Prostate gland (tissue), 2 donors: ENCODE measurements at regions not wholly inside any gene's neighbourhood (a gene's known extent, or its start where the extent isn't known, plus 50 kb on each side); places are given as distances from the start of the nearest gene placed in this dataset.
A peak's percentile ranks its signal among the peaks of the same experiment; 100 is the strongest.

Experiments
- DNase-seq: peaks from one replicate; pipeline ENCODE4 v3.0.0-alpha.2; 2019; ENCODE audit warnings: low spot score
- H3K27ac ChIP-seq, 2 donors: fragments of 200-600 bp; sonication (generic); 2 replicates each; pipeline ENCODE4 v1.5.1; 2017 to 2019
- H3K27me3 ChIP-seq: fragments of 200-600 bp; sonication (generic); replicated peaks from 2 replicates; pipeline ENCODE4 v1.5.1; 2019; ENCODE audit not compliant: insufficient read depth
- H3K36me3 ChIP-seq, 2 donors: fragments of 200-600 bp; sonication (generic); 1 replicate in 1 of 2; 2 replicates in 1 of 2; pipeline versions ENCODE4 v1.5.1 to v1.8.1; 2017 to 2019
- H3K4me1 ChIP-seq: fragments of 200-600 bp; sonication (generic); replicated peaks from 2 replicates; pipeline ENCODE4 v1.5.1; 2019
- H3K4me3 ChIP-seq, 2 donors: fragments of 200-600 bp; sonication (generic); 2 replicates each; pipeline ENCODE4 v1.5.1; 2017 to 2019
- H3K9me3 ChIP-seq: fragments of 200-600 bp; sonication (generic); 2 replicates; pipeline ENCODE4 v1.5.1; 2017
- CTCF ChIP-seq, 4 experiments: fragments of 200-600 bp in 2 of 4; fragments of 450-650 bp in 2 of 4; sonication (generic) in 2 of 4; IDR thresholded peaks; 1 replicate in 3 of 4; 2 replicates in 1 of 4; pipeline ENCODE4 v1.5.1; 2016 to 2019; ENCODE audit warnings: antibody characterized with exemption in 4 of 4, mild to moderate bottlenecking in 2 of 4, moderate library complexity in 2 of 4
- POLR2A ChIP-seq: fragments of 450-650 bp; IDR thresholded peaks from one replicate; pipeline ENCODE4 v1.6.1; 2016; ENCODE audit warnings: antibody characterized with exemption, mild to moderate bottlenecking
- POLR2AphosphoS5 ChIP-seq: sonication (generic); formaldehyde crosslinking; IDR thresholded peaks from one replicate; pipeline ENCODE4 v1.6.1; 2017; ENCODE audit warnings: antibody characterized with exemption
- WGBS: methylation state at CpG from one replicate; pipeline ENCODE4 v1.1.5; 2018; 5-methylcytosine and 5-hydroxymethylcytosine counted together
- intact Hi-C: fragments of 100-400 bp; cut with DNase I; formaldehyde crosslinking; loops from one replicate; pipeline ENCODE4 v1.14.2; 2022

DNA sequence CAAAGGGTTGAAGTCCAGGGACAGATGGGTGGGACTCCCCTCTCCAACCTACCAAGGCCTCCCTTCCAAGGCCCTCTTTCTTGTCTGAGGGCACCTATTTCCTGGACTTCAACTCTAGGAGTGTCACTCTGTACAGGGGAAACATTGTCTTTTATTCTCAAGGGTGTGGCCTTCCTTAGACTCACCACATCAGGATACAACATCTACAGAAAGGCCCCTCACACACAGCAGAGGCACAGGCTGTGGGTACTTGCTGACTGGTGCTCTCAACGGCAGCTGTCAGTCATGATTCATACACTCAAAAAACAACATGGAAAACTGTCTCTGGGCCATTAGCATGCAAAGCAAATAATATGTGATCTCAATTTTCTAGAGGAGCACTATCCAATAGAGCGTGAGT, 78.0 kb downstream of the RCN1 start:
- no peak for DNase-seq
- H3K27me3 ChIP-seq = no peaks in the 10 kb centered on the region
- no peaks in the 10 kb centered on the region for H3K9me3 ChIP-seq
- no peak overlapping the region for H3K27ac ChIP-seq
- no peaks in the 10 kb centered on the region for H3K36me3 ChIP-seq
- intact Hi-C loops = no loop called here
- no peak overlapping the region for H3K4me3 ChIP-seq
- TF ChIP-seq CTCF (IDR thresholded peaks at IDR 0.05) (no peak), POLR2AphosphoS5 (no peak), POLR2A (no peak)
- 90% methylated on average over 2 of the region's 2 CpGs for WGBS
- no peaks in the 10 kb centered on the region for H3K4me1 ChIP-seq

DNA sequence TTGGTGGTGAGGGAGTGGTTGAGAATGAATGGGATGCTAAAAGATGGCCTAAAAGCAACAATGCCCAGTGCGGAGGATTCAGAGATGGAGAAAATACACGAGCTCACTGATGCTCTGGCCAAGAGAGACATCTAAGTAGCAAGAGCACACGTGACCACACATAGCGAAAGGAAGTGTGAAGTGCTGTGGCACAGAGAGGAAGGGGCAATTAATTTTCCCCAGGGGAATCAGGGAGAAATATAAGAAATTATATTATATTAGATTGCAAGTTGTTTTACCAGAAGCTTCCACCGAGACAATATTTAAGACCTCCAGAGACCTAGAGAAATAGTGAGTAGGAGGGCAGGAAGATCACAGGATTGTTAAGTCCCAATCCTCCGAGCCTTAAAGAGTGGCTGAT, 80.6 kb downstream of the RCN1 start:
- no peak for DNase-seq
- Histone ChIP-seq H3K9me3 (no peaks in the 10 kb centered on the region), H3K27ac (no peak overlapping the region), H3K36me3 (no peaks in the 10 kb centered on the region), H3K4me3 (no peak overlapping the region), H3K4me1 (no peaks in the 10 kb centered on the region), H3K27me3 (no peaks in the 10 kb centered on the region)
- WGBS = 88% methylated on average over 6 of the region's 6 CpGs
- intact Hi-C loops = loop anchor here (10.0 kb wide), 1 partner anchor 777 kb away; no protein-coding TSS in a partner anchor
- TF ChIP-seq CTCF (IDR thresholded peaks at IDR 0.05) (no peak), POLR2AphosphoS5 (no peak), POLR2A (no peak)

- WGBS = 45% methylated on average over 9 of the region's 9 CpGs
- Histone ChIP-seq H3K36me3 (no peaks in the 10 kb centered on the region), H3K27me3 (no peaks in the 10 kb centered on the region), H3K4me3 (no peak overlapping the region), H3K27ac (no peak overlapping the region), H3K9me3 (no peaks in the 10 kb centered on the region), H3K4me1 (no peaks in the 10 kb centered on the region)
- DNase-seq = no peak
- intact Hi-C loops = loop anchor here (10.0 kb wide), 1 partner anchor 777 kb away; no protein-coding TSS in a partner anchor
- TF ChIP-seq POLR2A (no peak), CTCF (IDR thresholded peaks at IDR 0.05) (no peak), POLR2AphosphoS5 (no peak)
Measured at GRCh38 chr11:32172041-32172847, 81.4 kb downstream of the RCN1 start.

GRCh38 chr11:32172848-32173834, 82.3 kb downstream of the RCN1 start:
- no peak overlapping the region for H3K27ac ChIP-seq
- intact Hi-C loops = loop anchor here (10.0 kb wide), 1 partner anchor 778 kb away; no protein-coding TSS in a partner anchor
- 18% methylated on average over 22 of the region's 22 CpGs for WGBS
- no peaks in the 10 kb centered on the region for H3K36me3 ChIP-seq
- TF ChIP-seq POLR2AphosphoS5 (no peak), CTCF (IDR thresholded peaks at IDR 0.05) (peak; percentile 25 to 69 (median 60))
- H3K27me3 ChIP-seq = no peaks in the 10 kb centered on the region
- no peaks in the 10 kb centered on the region for H3K4me1 ChIP-seq
- H3K9me3 ChIP-seq = no peaks in the 10 kb centered on the region
- peak overlapping the region; percentile 2 to 11 for H3K4me3 ChIP-seq
- peak; percentile 52 for DNase-seq
